B cell (primary cell): ENCODE measurements at regions not wholly inside any gene's neighbourhood (a gene's known extent, or its start where the extent isn't known, plus 50 kb on each side); places are given as distances from the start of the nearest gene placed in this dataset.

ENCODE experiments used
- EZH2 ChIP-seq: IDR thresholded peaks from 2 replicates; pipeline ENCODE4 v1.6.1; 2012; ENCODE audit warnings: borderline replicate concordance, low read depth, mild to moderate bottlenecking, moderate library complexity, low read length; ENCODE audit not compliant: insufficient read depth, poor library complexity, severe bottlenecking
- TF ChIP-seq, protein P1 (sequence below): fragments of 200-600 bp; IDR thresholded peaks from one replicate; pipeline ENCODE4 v1.8.0; 2022; ENCODE audit warnings: antibody characterized with exemption, mild to moderate bottlenecking

DNA sequence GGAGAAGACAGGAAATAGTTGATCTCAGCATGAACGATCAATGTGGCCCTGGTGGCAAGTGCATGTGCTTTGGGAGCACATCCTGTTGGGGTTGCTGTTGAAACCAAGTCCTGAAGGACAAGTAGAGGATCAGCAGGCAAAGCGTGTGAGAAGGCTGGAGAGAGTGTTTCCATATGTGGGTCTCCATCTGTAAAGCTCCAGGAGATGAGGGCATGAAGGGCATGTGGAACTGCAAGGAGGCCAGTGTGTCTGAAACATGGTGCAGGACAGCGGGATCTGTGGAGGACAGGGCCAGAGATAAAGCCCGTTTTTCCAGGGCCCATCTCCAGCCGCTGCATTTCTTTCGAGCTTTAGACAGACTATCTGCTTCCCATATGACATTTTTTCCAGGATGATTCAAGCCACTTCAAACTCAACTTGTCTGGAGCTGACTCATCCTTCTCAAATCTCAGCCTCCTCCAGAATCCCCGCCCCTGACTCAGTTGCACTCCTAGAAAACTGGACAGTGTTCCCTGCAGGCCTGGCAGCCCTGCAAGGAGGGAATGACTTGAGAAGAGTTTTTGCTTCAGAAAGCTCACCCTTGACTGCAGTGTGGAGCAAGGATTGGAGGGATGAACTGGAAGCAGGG is 226.1 kb downstream of the VAPA start:
- TF ChIP-seq, protein P1, sequence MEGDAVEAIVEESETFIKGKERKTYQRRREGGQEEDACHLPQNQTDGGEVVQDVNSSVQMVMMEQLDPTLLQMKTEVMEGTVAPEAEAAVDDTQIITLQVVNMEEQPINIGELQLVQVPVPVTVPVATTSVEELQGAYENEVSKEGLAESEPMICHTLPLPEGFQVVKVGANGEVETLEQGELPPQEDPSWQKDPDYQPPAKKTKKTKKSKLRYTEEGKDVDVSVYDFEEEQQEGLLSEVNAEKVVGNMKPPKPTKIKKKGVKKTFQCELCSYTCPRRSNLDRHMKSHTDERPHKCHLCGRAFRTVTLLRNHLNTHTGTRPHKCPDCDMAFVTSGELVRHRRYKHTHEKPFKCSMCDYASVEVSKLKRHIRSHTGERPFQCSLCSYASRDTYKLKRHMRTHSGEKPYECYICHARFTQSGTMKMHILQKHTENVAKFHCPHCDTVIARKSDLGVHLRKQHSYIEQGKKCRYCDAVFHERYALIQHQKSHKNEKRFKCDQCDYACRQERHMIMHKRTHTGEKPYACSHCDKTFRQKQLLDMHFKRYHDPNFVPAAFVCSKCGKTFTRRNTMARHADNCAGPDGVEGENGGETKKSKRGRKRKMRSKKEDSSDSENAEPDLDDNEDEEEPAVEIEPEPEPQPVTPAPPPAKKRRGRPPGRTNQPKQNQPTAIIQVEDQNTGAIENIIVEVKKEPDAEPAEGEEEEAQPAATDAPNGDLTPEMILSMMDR: no peak
- TF ChIP-seq EZH2: no peak
